ENCODE measurements at regions not wholly inside any gene's neighbourhood (a gene's known extent, or its start where the extent isn't known, plus 50 kb on each side); places are given as distances from the start of the nearest gene placed in this dataset.

DNA sequence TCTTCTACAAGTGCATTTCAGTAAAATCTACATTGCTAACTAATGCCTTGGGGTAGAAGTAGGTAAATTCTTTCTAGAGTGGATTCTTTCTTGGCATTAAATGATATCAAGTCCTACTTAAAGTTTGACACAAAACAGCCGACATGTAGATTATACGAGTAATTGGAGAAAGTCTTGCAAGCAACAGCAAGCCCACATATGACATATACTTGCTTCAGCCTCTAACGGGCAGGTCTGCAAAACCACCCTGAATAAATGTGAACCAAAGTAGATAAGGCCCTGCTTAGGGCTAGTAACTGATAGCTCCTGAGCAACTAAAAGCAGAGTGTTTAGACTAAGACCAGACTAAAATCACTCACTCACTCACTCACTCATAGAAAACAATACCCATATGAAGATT, 203.2 kb downstream of the LTN1 start:
- no peak for DNase-seq (ENCODE audit: low read depth in 2 of 2)

DNA sequence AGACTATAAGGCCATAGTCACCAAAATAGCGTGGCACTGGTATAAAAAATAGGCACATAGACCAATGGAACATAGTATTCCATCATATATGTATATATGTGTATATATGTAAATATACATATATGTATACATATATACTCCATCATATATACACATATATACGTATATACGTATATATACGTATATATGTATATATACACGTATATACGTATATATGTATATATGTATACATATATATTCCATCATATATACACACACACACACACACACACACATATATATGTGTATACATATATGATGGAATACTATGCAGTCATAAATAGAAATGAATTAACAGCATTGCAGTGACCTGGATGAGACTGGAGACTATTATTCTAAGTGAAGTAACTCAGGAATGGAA, 204.6 kb downstream of the LTN1 start:
- no peak for DNase-seq (ENCODE audit: low read depth in 2 of 2)

GRCh38 chr21:28783641-28784185, 209.0 kb downstream of the LTN1 start:
- DNase-seq (ENCODE audit: low read depth in 2 of 2) = no peak

- DNase-seq (ENCODE audit: low read depth in 2 of 2) = no peak
These were observed 210.9 kb downstream of the LTN1 start for GRCh38 chr21:28781602-28782276.

GRCh38 chr21:28779914-28780313, 212.8 kb downstream of the LTN1 start:
- DNase-seq (ENCODE audit: low read depth in 2 of 2) = no peak

- DNase-seq (ENCODE audit: low read depth in 2 of 2) = peak; percentile 35 to 49
These were observed 216.4 kb downstream of the LTN1 start for GRCh38 chr21:28776251-28776650.

DNA sequence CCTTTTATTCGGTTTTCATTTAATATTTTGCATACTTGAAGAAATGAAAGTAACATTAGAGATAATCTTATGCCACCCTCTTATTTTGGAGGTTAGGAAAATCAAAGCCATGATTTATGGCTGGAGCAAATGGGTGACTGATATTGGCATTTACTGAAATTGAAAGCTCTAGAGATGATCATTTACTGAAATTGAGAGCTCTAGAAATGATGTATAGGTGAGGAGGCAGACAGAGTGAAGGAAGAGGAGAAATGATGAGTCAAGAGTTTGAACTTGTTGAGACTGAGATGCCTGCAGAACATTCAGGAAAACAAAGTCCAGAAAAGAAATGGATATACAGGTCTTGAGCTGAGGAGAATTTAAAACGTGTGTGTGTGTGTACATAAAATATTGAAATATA, 217.6 kb downstream of the LTN1 start:
- DNase-seq (ENCODE audit: low read depth in 2 of 2) = no peak

GRCh38 chr21:28773036-28773435, 219.6 kb downstream of the LTN1 start:
- no peak for DNase-seq (ENCODE audit: low read depth in 2 of 2)

GRCh38 chr21:28771790-28772501, 220.7 kb downstream of the LTN1 start:
- DNase-seq (ENCODE audit: low read depth in 2 of 2) = no peak

- DNase-seq (ENCODE audit: low read depth in 2 of 2) = no peak
These were observed 221.6 kb downstream of the LTN1 start for GRCh38 chr21:28770867-28771661.

GRCh38 chr21:28769683-28770082, 223.0 kb downstream of the LTN1 start:
- DNase-seq (ENCODE audit: low read depth in 2 of 2) = no peak

DNA sequence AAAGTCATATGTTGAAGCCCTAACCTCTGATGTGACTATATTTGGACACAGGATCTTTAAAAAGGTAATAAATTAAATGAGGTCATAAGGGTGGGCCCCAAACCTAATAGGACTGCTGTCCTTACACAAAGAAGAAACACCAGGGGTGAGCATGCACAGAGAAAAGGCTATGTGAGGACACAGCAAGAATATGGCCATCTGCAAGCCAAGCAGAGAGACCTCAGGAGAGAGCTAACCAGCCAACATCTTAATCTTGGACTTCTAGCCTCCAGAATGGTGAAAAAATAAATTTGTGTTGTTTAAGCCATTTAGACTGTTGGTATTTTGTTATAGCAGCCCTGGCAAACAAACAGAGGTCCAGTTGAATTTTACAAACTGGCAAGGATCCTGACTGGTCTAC, 223.9 kb downstream of the LTN1 start:
- no peak for DNase-seq (ENCODE audit: low read depth in 2 of 2)

DNA sequence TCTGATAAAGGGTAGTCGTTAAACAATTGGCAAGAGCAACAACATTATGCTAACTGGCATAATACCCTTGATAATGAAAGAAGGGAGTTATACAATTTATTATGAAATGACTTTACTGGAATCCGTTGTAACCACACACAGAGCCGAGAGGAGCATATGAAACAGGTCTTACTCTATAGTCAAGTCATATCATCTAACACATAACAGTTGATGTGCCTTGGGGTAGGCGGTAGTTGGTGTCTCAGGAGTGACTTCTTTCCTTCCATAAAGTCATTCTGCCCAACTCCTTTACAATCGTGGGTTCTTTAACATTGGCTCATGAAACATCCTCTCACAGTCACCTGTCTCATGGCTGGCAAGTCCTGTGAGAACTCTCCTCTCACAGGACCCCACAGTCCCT, 225.2 kb downstream of the LTN1 start:
- DNase-seq (ENCODE audit: low read depth in 2 of 2) = no peak

DNA sequence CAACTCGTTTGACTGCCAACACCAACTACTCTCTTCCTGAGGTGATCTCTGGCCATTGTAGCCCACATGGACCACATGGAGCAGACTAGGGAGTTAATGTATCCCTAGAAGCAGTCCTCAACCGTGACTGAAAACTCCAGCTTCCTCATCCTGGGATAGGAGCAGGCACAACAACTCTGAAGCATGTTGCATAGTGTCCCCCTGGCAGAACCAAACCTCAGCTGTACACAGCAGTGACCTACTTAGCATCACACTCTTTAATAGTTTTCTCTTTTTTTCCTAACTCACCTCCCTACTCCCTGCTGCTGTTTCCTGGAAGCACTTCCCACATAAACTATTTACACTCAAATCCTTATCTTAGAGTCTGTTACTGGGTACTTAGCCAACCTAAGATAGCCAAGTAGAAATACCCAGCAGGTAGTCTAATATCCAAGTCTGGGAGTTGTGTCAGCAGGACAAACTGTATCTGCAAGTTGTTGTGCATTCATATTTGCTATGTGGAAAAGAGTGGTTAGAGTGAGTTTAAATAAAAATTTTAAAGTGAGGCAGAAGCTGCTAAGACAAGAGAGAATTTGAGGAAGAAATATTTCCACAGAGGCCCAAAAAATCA, 228.8 kb downstream of the LTN1 start:
- no peak for DNase-seq (ENCODE audit: low read depth in 2 of 2)

DNA sequence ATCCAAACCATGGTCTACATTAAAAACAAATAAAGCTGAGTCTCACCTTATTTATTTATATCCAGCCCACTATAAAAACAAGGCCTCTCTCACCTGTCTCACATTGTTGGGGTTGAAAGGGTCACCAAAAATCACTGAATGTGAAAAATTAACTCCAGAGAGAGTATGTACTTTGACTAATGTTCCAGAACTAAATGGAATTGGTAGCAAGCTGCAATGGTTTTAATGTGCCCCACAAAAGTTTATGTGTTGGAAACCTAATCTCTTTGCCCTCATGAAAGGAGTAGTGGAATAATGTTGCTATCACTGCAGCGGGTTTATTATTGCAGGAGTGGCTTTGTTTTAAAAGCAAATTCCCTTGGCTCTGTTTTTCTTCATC, 230.3 kb downstream of the LTN1 start:
- no peak for DNase-seq (ENCODE audit: low read depth in 2 of 2)

GRCh38 chr21:28761674-28762356, 230.9 kb downstream of the LTN1 start:
- DNase-seq (ENCODE audit: low read depth in 2 of 2) = no peak

GRCh38 chr21:28758883-28759242, 233.8 kb downstream of the LTN1 start:
- DNase-seq (ENCODE audit: low read depth in 2 of 2) = no peak

DNA sequence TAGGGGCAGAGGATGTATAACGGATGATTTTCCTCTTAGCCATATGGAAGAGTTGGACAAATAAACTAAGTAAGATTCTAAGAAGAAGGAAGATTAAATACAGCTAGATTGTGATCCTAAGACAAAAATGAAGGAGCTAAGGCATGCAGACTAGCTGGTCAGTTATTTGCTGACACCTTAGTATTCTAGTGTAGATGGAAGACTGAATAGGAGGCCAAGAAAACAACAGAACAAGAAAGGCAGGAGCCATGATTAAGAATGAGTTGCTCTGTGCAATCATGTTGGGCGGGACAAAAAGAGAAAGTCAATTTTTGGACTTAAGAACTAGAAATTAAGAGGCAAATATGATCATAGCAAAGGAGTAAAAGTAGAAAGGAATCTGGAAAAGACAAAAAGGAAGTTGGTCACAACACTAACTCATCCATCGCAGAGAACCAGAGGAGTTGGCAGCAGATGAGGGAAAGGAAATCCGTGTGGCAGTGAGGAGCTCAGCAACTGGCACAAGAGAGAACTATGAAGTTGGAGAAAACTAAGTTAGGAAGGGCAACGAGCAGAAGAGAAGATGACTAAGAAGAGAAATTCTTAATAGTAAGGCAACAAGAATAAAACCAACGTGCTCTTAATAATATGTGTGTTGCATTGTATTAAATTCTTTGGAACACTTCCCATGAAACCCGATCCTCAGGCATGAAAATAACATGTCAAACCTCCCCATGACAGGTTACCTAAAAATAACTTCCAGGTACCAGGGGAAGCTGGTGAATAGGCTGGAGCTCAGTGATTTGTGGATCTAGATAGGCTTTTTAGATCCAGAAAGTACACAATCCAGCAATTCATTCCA, 234.4 kb downstream of the LTN1 start:
- no peak for DNase-seq (ENCODE audit: low read depth in 2 of 2)

- DNase-seq (ENCODE audit: low read depth in 2 of 2) = no peak
These were observed 237.8 kb downstream of the LTN1 start for GRCh38 chr21:28754862-28755261.

GRCh38 chr21:28754127-28754611, 238.5 kb downstream of the LTN1 start:
- DNase-seq (ENCODE audit: low read depth in 2 of 2) = no peak

GRCh38 chr21:28752131-28752530, 240.5 kb downstream of the LTN1 start:
- no peak for DNase-seq (ENCODE audit: low read depth in 2 of 2)
